ENCODE measurements at regions not wholly inside any gene's neighbourhood (a gene's known extent, or its start where the extent isn't known, plus 50 kb on each side); places are given as distances from the start of the nearest gene placed in this dataset.

GRCh38 chr11:38274031-38274430 lies 1676.0 kb upstream of the RAG2 start:
- TF ChIP-seq CTCF (IDR thresholded peaks at IDR 0.05; ENCODE audit: poor library complexity, severe bottlenecking), result no peak
- TF ChIP-seq SMC3 (conservative IDR thresholded peaks at IDR 0.05; ENCODE audit: poor library complexity), result no peak
- no peak for TF ChIP-seq EZH2 (IDR thresholded peaks at IDR 0.05; ENCODE audit: borderline replicate concordance, insufficient read depth, low read length, poor library complexity, severe bottlenecking)
- no peak for TF ChIP-seq TAF1 (IDR thresholded peaks at IDR 0.05; ENCODE audit: low read depth)
- no peak for TF ChIP-seq RAD21 (conservative IDR thresholded peaks at IDR 0.05)
- TF ChIP-seq POLR2AphosphoS5 (IDR thresholded peaks at IDR 0.05), result no peak
- no peak for TF ChIP-seq MXI1 (conservative IDR thresholded peaks at IDR 0.05; ENCODE audit: poor library complexity, severe bottlenecking)
- no peak for TF ChIP-seq EP300 (conservative IDR thresholded peaks at IDR 0.05; ENCODE audit: poor library complexity, severe bottlenecking)
- TF ChIP-seq, protein P1, sequence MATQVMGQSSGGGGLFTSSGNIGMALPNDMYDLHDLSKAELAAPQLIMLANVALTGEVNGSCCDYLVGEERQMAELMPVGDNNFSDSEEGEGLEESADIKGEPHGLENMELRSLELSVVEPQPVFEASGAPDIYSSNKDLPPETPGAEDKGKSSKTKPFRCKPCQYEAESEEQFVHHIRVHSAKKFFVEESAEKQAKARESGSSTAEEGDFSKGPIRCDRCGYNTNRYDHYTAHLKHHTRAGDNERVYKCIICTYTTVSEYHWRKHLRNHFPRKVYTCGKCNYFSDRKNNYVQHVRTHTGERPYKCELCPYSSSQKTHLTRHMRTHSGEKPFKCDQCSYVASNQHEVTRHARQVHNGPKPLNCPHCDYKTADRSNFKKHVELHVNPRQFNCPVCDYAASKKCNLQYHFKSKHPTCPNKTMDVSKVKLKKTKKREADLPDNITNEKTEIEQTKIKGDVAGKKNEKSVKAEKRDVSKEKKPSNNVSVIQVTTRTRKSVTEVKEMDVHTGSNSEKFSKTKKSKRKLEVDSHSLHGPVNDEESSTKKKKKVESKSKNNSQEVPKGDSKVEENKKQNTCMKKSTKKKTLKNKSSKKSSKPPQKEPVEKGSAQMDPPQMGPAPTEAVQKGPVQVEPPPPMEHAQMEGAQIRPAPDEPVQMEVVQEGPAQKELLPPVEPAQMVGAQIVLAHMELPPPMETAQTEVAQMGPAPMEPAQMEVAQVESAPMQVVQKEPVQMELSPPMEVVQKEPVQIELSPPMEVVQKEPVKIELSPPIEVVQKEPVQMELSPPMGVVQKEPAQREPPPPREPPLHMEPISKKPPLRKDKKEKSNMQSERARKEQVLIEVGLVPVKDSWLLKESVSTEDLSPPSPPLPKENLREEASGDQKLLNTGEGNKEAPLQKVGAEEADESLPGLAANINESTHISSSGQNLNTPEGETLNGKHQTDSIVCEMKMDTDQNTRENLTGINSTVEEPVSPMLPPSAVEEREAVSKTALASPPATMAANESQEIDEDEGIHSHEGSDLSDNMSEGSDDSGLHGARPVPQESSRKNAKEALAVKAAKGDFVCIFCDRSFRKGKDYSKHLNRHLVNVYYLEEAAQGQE (IDR thresholded peaks at IDR 0.05; ENCODE audit: borderline replicate concordance), result no peak
